HCT116 (cell line): ENCODE measurements at regions not wholly inside any gene's neighbourhood (a gene's known extent, or its start where the extent isn't known, plus 50 kb on each side); places are given as distances from the start of the nearest gene placed in this dataset.
"Not testable (repeated sequence)": the region's sequence is repeated elsewhere in the genome, so short reads cannot be mapped to it uniquely, and the experiment has no call there.

Source experiments
- ATAC-seq: fragments of 200-7000 bp; cut with Tn5 transposase; 2 replicates; pipeline ENCODE4 v1.9.1; 2020; ENCODE audit warnings: mild to moderate bottlenecking, moderate library complexity
- BruUV-seq: library from RNA; stranded (reverse); fragments of 400-500 nt; replicated peaks from 2 replicates; lab custom pipeline; 2021; lab: Mats Ljungman, UMichigan
- CTCF ChIA-PET: fragments of 300-600 bp; sonication (Branson Sonifier 250); formaldehyde crosslinking; loops from one replicate; lab custom pipeline; 2021; ENCODE audit warnings: antibody characterized with exemption; lab: Charles Lee
- POLR2A ChIA-PET: fragments of 300-600, 350-600 bp; sonication (Branson Sonifier 250); formaldehyde crosslinking; loops from one replicate; lab custom pipeline; 2021; ENCODE audit warnings: antibody characterized with exemption; lab: Charles Lee
- RAD21 ChIA-PET, 2 experiments: fragments of 300-600 bp; sonication (Branson Sonifier 250); formaldehyde crosslinking; loops; one replicate each; lab custom pipeline; 2023; ENCODE audit warnings: low total read pairs in 2 of 2; ENCODE audit not compliant: uncharacterized antibody in 2 of 2, unreplicated experiment in 2 of 2, low non-redundant PET in 1 of 2; lab: Charles Lee
- DNase-seq: peaks from one replicate; pipeline ENCODE4 v3.0.0-alpha.2; 2010; ENCODE audit warnings: low read depth, low spot score
- H2AFZ ChIP-seq: fragments of 200-600 bp; shearing (Covaris generic), sonication (generic); 2 replicates; pipeline ENCODE4 v1.6.1; 2017; ENCODE audit warnings: low read depth, mixed run types, mixed read lengths, antibody characterized with exemption, low read length; ENCODE audit not compliant: poor library complexity, severe bottlenecking
- H3K27ac ChIP-seq: 2 replicates; pipeline ENCODE4 v1.5.1; 2012; ENCODE audit warnings: low read depth, low read length
- H3K27me3 ChIP-seq: fragments of 200-600 bp; sonication (generic); 2 replicates; pipeline ENCODE4 v1.6.1; 2016; ENCODE audit warnings: mixed run types, low read length, mixed read lengths; ENCODE audit not compliant: insufficient read depth
- H3K36me3 ChIP-seq, 2 experiments: fragments of 200-500 bp in 1 of 2; fragments of 200-600 bp in 1 of 2; sonication (Bioruptor generic) in 1 of 2; sonication (generic) in 1 of 2; 2 replicates each; pipeline versions ENCODE4 v1.5.1 to v1.6.1; 2014 to 2016; ENCODE audit warnings: low read length in 2 of 2, inconsistent platforms in 1 of 2, mixed read lengths in 1 of 2, mixed run types in 1 of 2; ENCODE audit not compliant: insufficient read depth in 2 of 2, control insufficient read depth in 1 of 2
- H3K4me1 ChIP-seq, 2 experiments: fragments of 200-600 bp in 1 of 2; sonication (generic) in 1 of 2; 2 replicates each; pipeline versions ENCODE4 v1.5.1 to v1.6.1; 2012 to 2017; ENCODE audit warnings: low read length in 2 of 2, inconsistent platforms in 1 of 2, mild to moderate bottlenecking in 1 of 2, mixed read lengths in 1 of 2, mixed run types in 1 of 2, moderate library complexity in 1 of 2; ENCODE audit not compliant: insufficient read depth in 2 of 2, control insufficient read depth in 1 of 2
- H3K4me2 ChIP-seq: fragments of 200-600 bp; sonication (generic); 2 replicates; pipeline ENCODE4 v1.6.1; 2017; ENCODE audit warnings: mixed run types, low read length, mixed read lengths
- H3K4me3 ChIP-seq, 2 experiments: fragments of 200-600 bp in 1 of 2; sonication (generic) in 1 of 2; replicated peaks in 1 of 2; 2 replicates each; pipeline ENCODE4 v1.5.1; 2011 to 2016; ENCODE audit warnings: low read length in 2 of 2, control low read depth in 1 of 2, low read depth in 1 of 2, mild to moderate bottlenecking in 1 of 2, mixed read lengths in 1 of 2, mixed run types in 1 of 2
- H3K79me2 ChIP-seq: fragments of 200-600 bp; sonication (generic); 2 replicates; pipeline ENCODE4 v1.6.1; 2017; ENCODE audit warnings: mild to moderate bottlenecking, mixed run types, low read length, moderate library complexity, mixed read lengths; ENCODE audit not compliant: insufficient read depth
- H3K9ac ChIP-seq: fragments of 200-600 bp; sonication (generic); 2 replicates; pipeline ENCODE4 v1.6.1; 2016; ENCODE audit warnings: low read length, mixed read lengths
- H3K9me2 ChIP-seq: fragments of 200-600 bp; sonication (generic), shearing (Covaris generic); 2 replicates; pipeline ENCODE4 v1.6.1; 2017; ENCODE audit warnings: mixed run types, mild to moderate bottlenecking, moderate library complexity; ENCODE audit not compliant: insufficient read depth
- H3K9me3 ChIP-seq, 2 experiments: fragments of 200-500 bp in 1 of 2; fragments of 200-600 bp in 1 of 2; sonication (Bioruptor generic) in 1 of 2; sonication (generic) in 1 of 2; 2 replicates each; pipeline ENCODE4 v1.6.1; 2014 to 2017; ENCODE audit warnings: low read length in 2 of 2, mixed read lengths in 2 of 2, inconsistent platforms in 1 of 2, low read depth in 1 of 2, mild to moderate bottlenecking in 1 of 2, mixed run types in 1 of 2, moderate library complexity in 1 of 2; ENCODE audit not compliant: control insufficient read depth in 1 of 2, insufficient read depth in 1 of 2
- H4K20me1 ChIP-seq: fragments of 200-600 bp; sonication (generic), shearing (Covaris generic); 2 replicates; pipeline ENCODE4 v1.6.1; 2017; ENCODE audit warnings: mixed run types, mild to moderate bottlenecking, moderate library complexity; ENCODE audit not compliant: insufficient read depth
- CEBPB ChIP-seq: IDR thresholded peaks from 2 replicates; pipeline ENCODE4 v1.6.1; 2012; ENCODE audit warnings: low read depth
- EZH2 ChIP-seq: fragments of 200-600 bp; sonication (generic); IDR thresholded peaks from 2 replicates; pipeline ENCODE4 v1.6.1; 2017; ENCODE audit warnings: antibody characterized with exemption, mixed run types
- EZH2phosphoT487 ChIP-seq: fragments of 200-600 bp; IDR thresholded peaks from 2 replicates; pipeline ENCODE4 v1.6.1; 2018; ENCODE audit warnings: antibody characterized with exemption, borderline replicate concordance
- FOSL1 ChIP-seq: IDR thresholded peaks from 2 replicates; pipeline ENCODE4 v1.6.1; 2012; ENCODE audit warnings: low read depth
- JUND ChIP-seq: IDR thresholded peaks from 2 replicates; pipeline ENCODE4 v1.6.1; 2012
- POLR2A ChIP-seq: IDR thresholded peaks from 2 replicates; pipeline ENCODE4 v1.7.0; 2011; ENCODE audit warnings: borderline replicate concordance; ENCODE audit not compliant: insufficient read depth, insufficient read length; ENCODE audit errors: extremely low read depth
- RAD21 ChIP-seq: IDR thresholded peaks from 2 replicates; pipeline ENCODE4 v1.6.1; 2012; ENCODE audit warnings: low read depth, mild to moderate bottlenecking
- YY1 ChIP-seq: IDR thresholded peaks from 2 replicates; pipeline ENCODE4 v1.6.1; 2011; ENCODE audit warnings: low read length, low read depth, moderate library complexity, mild to moderate bottlenecking; ENCODE audit not compliant: insufficient replicate concordance; ENCODE audit errors: extremely low read depth
- ZBTB33 ChIP-seq: IDR thresholded peaks from 2 replicates; pipeline ENCODE4 v1.6.1; 2011; ENCODE audit warnings: mild to moderate bottlenecking, low read length, moderate library complexity; ENCODE audit not compliant: insufficient replicate concordance; ENCODE audit errors: extremely low read depth
- ZFX ChIP-seq: fragments of 450-650 bp; IDR thresholded peaks from 2 replicates; pipeline ENCODE4 v1.6.1; 2017
- intact Hi-C: fragments of 100-400 bp; cut with micrococcal nuclease; formaldehyde crosslinking; loops from 2 replicates; pipeline ENCODE4 v1.10.0; 2022
- TF ChIP-seq, protein P1 (sequence below): IDR thresholded peaks from 2 replicates; pipeline ENCODE4 v1.6.1; 2012; ENCODE audit warnings: low read depth
- TF ChIP-seq, protein P2 (sequence below): IDR thresholded peaks from 2 replicates; pipeline ENCODE4 v1.6.1; 2012

GRCh38 chr1:169051171-169051570, 55.3 kb upstream of the ATP1B1 start (continued):
- TF ChIP-seq, protein P1, sequence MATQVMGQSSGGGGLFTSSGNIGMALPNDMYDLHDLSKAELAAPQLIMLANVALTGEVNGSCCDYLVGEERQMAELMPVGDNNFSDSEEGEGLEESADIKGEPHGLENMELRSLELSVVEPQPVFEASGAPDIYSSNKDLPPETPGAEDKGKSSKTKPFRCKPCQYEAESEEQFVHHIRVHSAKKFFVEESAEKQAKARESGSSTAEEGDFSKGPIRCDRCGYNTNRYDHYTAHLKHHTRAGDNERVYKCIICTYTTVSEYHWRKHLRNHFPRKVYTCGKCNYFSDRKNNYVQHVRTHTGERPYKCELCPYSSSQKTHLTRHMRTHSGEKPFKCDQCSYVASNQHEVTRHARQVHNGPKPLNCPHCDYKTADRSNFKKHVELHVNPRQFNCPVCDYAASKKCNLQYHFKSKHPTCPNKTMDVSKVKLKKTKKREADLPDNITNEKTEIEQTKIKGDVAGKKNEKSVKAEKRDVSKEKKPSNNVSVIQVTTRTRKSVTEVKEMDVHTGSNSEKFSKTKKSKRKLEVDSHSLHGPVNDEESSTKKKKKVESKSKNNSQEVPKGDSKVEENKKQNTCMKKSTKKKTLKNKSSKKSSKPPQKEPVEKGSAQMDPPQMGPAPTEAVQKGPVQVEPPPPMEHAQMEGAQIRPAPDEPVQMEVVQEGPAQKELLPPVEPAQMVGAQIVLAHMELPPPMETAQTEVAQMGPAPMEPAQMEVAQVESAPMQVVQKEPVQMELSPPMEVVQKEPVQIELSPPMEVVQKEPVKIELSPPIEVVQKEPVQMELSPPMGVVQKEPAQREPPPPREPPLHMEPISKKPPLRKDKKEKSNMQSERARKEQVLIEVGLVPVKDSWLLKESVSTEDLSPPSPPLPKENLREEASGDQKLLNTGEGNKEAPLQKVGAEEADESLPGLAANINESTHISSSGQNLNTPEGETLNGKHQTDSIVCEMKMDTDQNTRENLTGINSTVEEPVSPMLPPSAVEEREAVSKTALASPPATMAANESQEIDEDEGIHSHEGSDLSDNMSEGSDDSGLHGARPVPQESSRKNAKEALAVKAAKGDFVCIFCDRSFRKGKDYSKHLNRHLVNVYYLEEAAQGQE, result no peak
- TF ChIP-seq, protein P2, sequence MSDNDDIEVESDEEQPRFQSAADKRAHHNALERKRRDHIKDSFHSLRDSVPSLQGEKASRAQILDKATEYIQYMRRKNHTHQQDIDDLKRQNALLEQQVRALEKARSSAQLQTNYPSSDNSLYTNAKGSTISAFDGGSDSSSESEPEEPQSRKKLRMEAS, result no peak

DNA sequence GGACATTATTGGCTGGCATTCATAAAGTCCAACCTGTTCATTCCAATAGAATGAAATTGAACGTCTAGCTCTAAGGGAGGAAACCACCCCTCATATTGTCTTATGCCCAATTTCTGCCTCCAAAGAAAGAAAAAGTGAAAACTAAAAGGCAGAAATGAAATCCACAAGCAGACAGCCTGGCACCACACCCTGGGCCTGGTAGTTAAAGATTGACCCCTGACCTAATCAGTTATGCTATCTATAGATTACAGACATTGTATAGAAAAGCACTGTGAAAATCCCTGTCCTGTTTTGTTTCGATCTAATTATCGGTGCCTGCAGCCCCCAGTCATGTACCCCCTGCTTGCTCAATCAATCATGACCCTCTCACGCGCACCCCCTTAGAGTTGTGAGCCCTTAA, 54.3 kb upstream of the ATP1B1 start:
- H3K4me2 ChIP-seq, H4K20me1 ChIP-seq, DNase-seq, H3K79me2 ChIP-seq, H2AFZ ChIP-seq, H3K27ac ChIP-seq, RAD21 ChIA-PET, H3K9ac ChIP-seq, H3K36me3 ChIP-seq, H3K9me3 ChIP-seq, H3K4me1 ChIP-seq, H3K9me2 ChIP-seq, H3K4me3 ChIP-seq, H3K27me3 ChIP-seq, POLR2A ChIA-PET, ATAC-seq, CTCF ChIA-PET, intact Hi-C loops, BruUV-seq: not testable (repeated sequence)

GRCh38 chr1:169052727-169053126, 53.8 kb upstream of the ATP1B1 start:
- H3K27me3 ChIP-seq, result no peaks in the 10 kb centered on the region
- no peak overlapping the region for H2AFZ ChIP-seq
- intact Hi-C loops, result no loop called here
- ChIA-PET POLR2A (no interaction called here), CTCF (no interaction called here), RAD21 (no interaction called here)
- no peak for DNase-seq
- no TSS peak for BruUV-seq
- H4K20me1 ChIP-seq, result no peaks in the 10 kb centered on the region
- TF ChIP-seq CEBPB (no peak), JUND (no peak), EZH2phosphoT487 (no peak), ZFX (no peak), YY1 (no peak), FOSL1 (no peak), ZBTB33 (no peak), RAD21 (no peak), POLR2A (no peak), EZH2 (no peak)
- H3K79me2 ChIP-seq, result no peaks in the 10 kb centered on the region
- no peak overlapping the region for H3K4me3 ChIP-seq
- no peaks in the 10 kb centered on the region for H3K4me1 ChIP-seq
- H3K9me2 ChIP-seq, result no peaks in the 10 kb centered on the region
- H3K4me2 ChIP-seq, result no peak overlapping the region
- H3K9ac ChIP-seq, result no peak overlapping the region
- no peak for ATAC-seq
- H3K9me3 ChIP-seq, result no peaks in the 10 kb centered on the region
- H3K27ac ChIP-seq, result no peak overlapping the region
- H3K36me3 ChIP-seq, result no peaks in the 10 kb centered on the region
